CD4-positive, alpha-beta memory T cell (primary cell): ENCODE measurements at regions not wholly inside any gene's neighbourhood (a gene's known extent, or its start where the extent isn't known, plus 50 kb on each side); places are given as distances from the start of the nearest gene placed in this dataset.
"Not testable (repeated sequence)": the region's sequence is repeated elsewhere in the genome, so short reads cannot be mapped to it uniquely, and the experiment has no call there.

Experiments used
- CTCF ChIA-PET: fragments of 350-600 bp; sonication (Branson Sonifier 250); formaldehyde crosslinking; loops from one replicate; lab custom pipeline; 2021; ENCODE audit warnings: inconsistent platforms; ENCODE audit not compliant: partially characterized antibody; lab: Charles Lee
- POLR2A ChIA-PET: fragments of 350-600 bp; sonication (Branson Sonifier 250); formaldehyde crosslinking; loops from one replicate; lab custom pipeline; 2021; ENCODE audit not compliant: partially characterized antibody; lab: Charles Lee
- DNase-seq, 5 donors: peaks; one replicate each; pipeline versions ENCODE4 v3.0.0 to v3.0.0-alpha.2; 2020 to 2022; ENCODE audit warnings: mixed read lengths in 1 of 5
- H3K27ac ChIP-seq: one replicate; pipeline ENCODE4 v1.7.0; 2013; ENCODE audit warnings: low read depth, low read length
- H3K27me3 ChIP-seq: 2 replicates; pipeline ENCODE4 v1.7.0; 2013; ENCODE audit warnings: mild to moderate bottlenecking, low read length, moderate library complexity; ENCODE audit not compliant: insufficient read depth
- H3K36me3 ChIP-seq: 2 replicates; pipeline ENCODE4 v1.7.0; 2013; ENCODE audit warnings: mild to moderate bottlenecking, low read length, moderate library complexity; ENCODE audit not compliant: insufficient read depth
- H3K4me1 ChIP-seq: 2 replicates; pipeline ENCODE4 v1.7.0; 2013; ENCODE audit warnings: mild to moderate bottlenecking, low read length, moderate library complexity; ENCODE audit not compliant: insufficient read depth
- H3K4me3 ChIP-seq, 2 donors: one replicate each; pipeline ENCODE4 v1.7.0; 2013; ENCODE audit warnings: low read length in 2 of 2, mild to moderate bottlenecking in 1 of 2
- H3K9me3 ChIP-seq, 2 donors: one replicate each; pipeline ENCODE4 v1.7.0; 2013; ENCODE audit warnings: low read length in 2 of 2, control low read depth in 1 of 2; ENCODE audit not compliant: control insufficient read depth in 1 of 2
- H3K27ac Mint-ChIP-seq, 7 donors: one replicate each; pipeline ENCODE4 v1.8.0; 2020 to 2021; ENCODE audit warnings: mixed read lengths in 7 of 7, mild to moderate bottlenecking in 6 of 7, inconsistent platforms in 3 of 7, moderate library complexity in 3 of 7
- H3K27me3 Mint-ChIP-seq, 2 donors: one replicate each; pipeline ENCODE4 v1.8.0; 2020 to 2021; ENCODE audit warnings: mixed read lengths in 2 of 2
- H3K36me3 Mint-ChIP-seq, 2 donors: one replicate each; pipeline ENCODE4 v1.8.0; 2020 to 2021; ENCODE audit warnings: mixed read lengths in 2 of 2, inconsistent platforms in 1 of 2, mild to moderate bottlenecking in 1 of 2
- H3K4me1 Mint-ChIP-seq, 4 donors: one replicate each; pipeline ENCODE4 v1.8.0; 2020 to 2021; ENCODE audit warnings: mixed read lengths in 4 of 4, mild to moderate bottlenecking in 1 of 4
- H3K4me3 Mint-ChIP-seq, 8 donors: one replicate each; pipeline ENCODE4 v1.8.0; 2020 to 2021; ENCODE audit warnings: mixed read lengths in 8 of 8, mild to moderate bottlenecking in 7 of 8, moderate library complexity in 6 of 8, inconsistent platforms in 3 of 8
- H3K9me3 Mint-ChIP-seq, 8 donors: one replicate each; pipeline ENCODE4 v1.8.0; 2020 to 2021; ENCODE audit warnings: mixed read lengths in 8 of 8, mild to moderate bottlenecking in 5 of 8, inconsistent platforms in 3 of 8, moderate library complexity in 1 of 8
- intact Hi-C: fragments of 100-400 bp; cut with micrococcal nuclease; formaldehyde crosslinking; loops from one replicate; pipeline ENCODE4 v1.15.1; 2023

DNA sequence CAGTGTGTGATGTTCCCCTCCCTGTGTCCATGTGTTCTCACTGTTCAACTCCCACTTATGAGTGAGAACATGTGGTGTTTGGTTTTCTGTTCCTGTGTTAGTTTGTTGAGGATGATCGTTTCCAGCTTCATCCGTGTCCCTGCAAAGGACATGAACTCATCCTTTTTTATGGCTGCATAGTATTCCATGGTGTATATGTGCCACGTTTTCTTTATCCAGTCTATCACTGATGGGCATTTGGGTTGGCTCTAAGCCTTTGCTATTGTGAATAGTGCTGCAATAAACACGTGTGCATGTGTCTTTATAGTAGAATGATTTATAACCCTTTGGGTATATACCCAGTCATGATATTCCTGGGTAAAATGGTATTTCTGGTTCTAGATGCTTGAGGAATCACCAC is 316.6 kb upstream of the KCNMB2 start:
- H3K4me1 ChIP-seq, intact Hi-C loops, H3K4me1 Mint-ChIP-seq, H3K36me3 ChIP-seq, H3K27ac ChIP-seq, H3K36me3 Mint-ChIP-seq, POLR2A ChIA-PET, H3K9me3 Mint-ChIP-seq, CTCF ChIA-PET, H3K4me3 ChIP-seq, DNase-seq, H3K9me3 ChIP-seq, H3K27me3 ChIP-seq, H3K27ac Mint-ChIP-seq, H3K4me3 Mint-ChIP-seq: not testable (repeated sequence)
- H3K27me3 Mint-ChIP-seq: peaks cover 2 to 12% of the 10 kb centered on the region in 2 donors

DNA sequence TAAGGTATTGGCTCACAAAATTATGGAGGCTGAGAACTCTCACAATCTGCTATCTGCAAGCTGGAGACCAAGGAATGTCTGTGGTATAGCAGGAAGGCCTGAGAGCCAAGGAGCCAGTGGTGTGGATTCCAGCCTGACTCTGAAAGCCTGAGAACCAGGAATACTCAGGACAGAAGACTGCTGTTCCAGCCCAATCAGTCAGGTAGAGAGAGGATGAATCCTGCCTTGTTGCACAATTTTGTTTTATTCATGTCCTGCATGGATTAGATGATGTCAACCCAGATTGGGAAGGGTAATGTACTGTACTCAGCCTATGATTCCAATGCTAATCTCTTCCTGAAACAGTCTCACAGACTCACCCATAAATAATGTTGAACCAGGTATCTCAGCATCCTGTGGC is 312.4 kb upstream of the KCNMB2 start:
- no peak overlapping the region for H3K27ac Mint-ChIP-seq
- Histone ChIP-seq H3K27ac (no peak overlapping the region), H3K27me3 (no peaks in the 10 kb centered on the region), H3K9me3 (no peaks in the 10 kb centered on the region), H3K4me3 (no peak overlapping the region), H3K36me3 (no peaks in the 10 kb centered on the region), H3K4me1 (no peaks in the 10 kb centered on the region)
- H3K4me1 Mint-ChIP-seq: no peaks in the 10 kb centered on the region
- H3K27me3 Mint-ChIP-seq: peaks cover 4 to 12% of the 10 kb centered on the region in 2 donors
- CTCF ChIA-PET: no interaction called here
- POLR2A ChIA-PET: no interaction called here
- no peak overlapping the region for H3K4me3 Mint-ChIP-seq
- intact Hi-C loops: no loop called here
- no peaks in the 10 kb centered on the region for H3K36me3 Mint-ChIP-seq
- DNase-seq: no peak
- H3K9me3 Mint-ChIP-seq: peaks cover 0 to 8% (median under 1%) of the 10 kb centered on the region in 8 donors

DNA sequence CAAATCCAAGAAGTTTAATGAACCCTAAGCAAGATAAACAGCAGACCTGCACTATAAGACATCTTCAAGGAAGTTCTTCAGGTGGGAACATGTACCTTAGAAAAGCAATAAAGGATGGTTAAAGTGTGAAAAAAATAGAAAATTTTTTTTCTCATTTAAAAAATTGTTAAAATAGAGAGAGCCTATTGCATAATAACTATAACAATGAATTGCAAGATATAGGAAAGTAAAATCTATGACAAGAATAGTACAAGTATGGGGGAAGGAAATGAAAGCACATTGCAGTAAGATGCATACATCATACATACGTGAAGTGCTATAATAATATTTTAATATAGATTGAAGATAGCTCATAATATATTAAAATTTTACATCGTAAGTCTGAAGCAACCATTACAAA is 310.1 kb upstream of the KCNMB2 start:
- Histone ChIP-seq H3K27ac (no peak overlapping the region), H3K27me3 (no peaks in the 10 kb centered on the region), H3K9me3 (no peaks in the 10 kb centered on the region), H3K36me3 (no peaks in the 10 kb centered on the region), H3K4me3 (no peak overlapping the region), H3K4me1 (no peaks in the 10 kb centered on the region)
- Mint-ChIP-seq H3K27ac (no peak overlapping the region), H3K27me3 (peaks cover 5 to 6% of the 10 kb centered on the region in 2 donors), H3K9me3 (peaks cover 0 to 4% (median 2%) of the 10 kb centered on the region in 8 donors), H3K36me3 (no peaks in the 10 kb centered on the region), H3K4me3 (no peak overlapping the region), H3K4me1 (no peaks in the 10 kb centered on the region)
- POLR2A ChIA-PET: no interaction called here
- CTCF ChIA-PET: no interaction called here
- DNase-seq: no peak
- intact Hi-C loops: no loop called here

DNA sequence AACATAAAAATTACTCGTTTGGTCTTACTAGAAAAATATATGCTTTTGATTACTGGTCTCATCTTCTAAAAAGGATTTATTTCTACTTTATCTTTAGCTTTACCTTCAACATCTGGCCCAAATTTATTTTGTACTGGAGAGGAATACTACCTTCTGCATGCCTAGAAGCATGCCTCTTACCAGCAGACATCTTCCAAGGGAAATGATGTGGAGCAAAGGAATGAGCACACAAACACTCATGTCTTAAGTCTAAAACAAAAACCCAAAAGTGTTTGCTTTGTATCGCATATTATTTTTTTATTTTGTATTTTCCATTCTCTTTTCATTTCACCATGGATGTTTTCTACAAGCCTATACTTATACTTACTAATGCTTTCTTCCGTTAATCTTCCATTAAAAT is 304.6 kb upstream of the KCNMB2 start:
- no peaks in the 10 kb centered on the region for H3K4me1 Mint-ChIP-seq
- POLR2A ChIA-PET: no interaction called here
- H3K36me3 Mint-ChIP-seq: no peaks in the 10 kb centered on the region
- no peaks in the 10 kb centered on the region for H3K4me1 ChIP-seq
- H3K36me3 ChIP-seq: no peaks in the 10 kb centered on the region
- no peak overlapping the region for H3K4me3 Mint-ChIP-seq
- peaks cover 0 to 4% of the 10 kb centered on the region in 2 donors for H3K27me3 Mint-ChIP-seq
- H3K9me3 ChIP-seq: no peaks in the 10 kb centered on the region
- H3K9me3 Mint-ChIP-seq: peaks cover 0 to 4% (median 0%) of the 10 kb centered on the region in 8 donors
- intact Hi-C loops: no loop called here
- no peak overlapping the region for H3K27ac ChIP-seq
- no peak overlapping the region for H3K27ac Mint-ChIP-seq
- DNase-seq: no peak
- CTCF ChIA-PET: no interaction called here
- no peaks in the 10 kb centered on the region for H3K27me3 ChIP-seq
- H3K4me3 ChIP-seq: no peak overlapping the region

DNA sequence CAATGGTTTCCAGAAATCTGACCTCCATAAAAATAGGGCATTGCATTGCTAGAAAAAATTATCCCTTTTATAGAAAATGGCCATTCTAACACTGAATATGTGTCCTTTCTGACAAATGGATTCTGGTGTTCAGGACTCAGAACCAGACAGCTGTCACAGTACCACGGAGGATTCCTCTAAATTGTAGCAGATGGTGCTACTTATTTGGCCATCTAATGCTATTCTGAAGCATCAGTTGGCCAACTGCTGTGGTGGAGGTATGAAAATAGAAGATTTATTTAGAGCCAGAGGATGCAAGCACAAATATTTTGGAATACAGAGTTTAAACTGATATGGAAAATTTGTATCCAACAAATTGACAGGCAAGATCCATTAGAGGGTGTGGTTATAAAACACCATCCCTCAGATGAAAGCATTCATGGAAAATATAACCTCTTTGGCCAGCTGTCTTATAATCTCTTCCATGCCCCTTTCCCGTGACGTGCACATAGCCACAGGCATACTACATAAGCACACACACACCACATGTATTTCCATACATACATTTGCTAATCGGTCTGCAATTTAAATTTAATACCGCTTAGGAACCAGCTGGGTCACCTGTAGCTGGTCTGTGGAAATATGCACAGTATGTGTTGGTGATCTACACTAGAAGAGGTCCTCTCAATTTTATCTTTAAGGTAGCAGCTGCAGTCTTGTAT is 302.7 kb upstream of the KCNMB2 start:
- H3K4me3 Mint-ChIP-seq: no peak overlapping the region
- H3K27me3 Mint-ChIP-seq: peaks cover 4% of the 10 kb centered on the region in 2 donors
- H3K36me3 Mint-ChIP-seq: no peaks in the 10 kb centered on the region
- Histone ChIP-seq H3K27ac (no peak overlapping the region), H3K4me1 (no peaks in the 10 kb centered on the region), H3K27me3 (no peaks in the 10 kb centered on the region), H3K4me3 (no peak overlapping the region), H3K36me3 (no peaks in the 10 kb centered on the region), H3K9me3 (no peaks in the 10 kb centered on the region)
- intact Hi-C loops: no loop called here
- CTCF ChIA-PET: no interaction called here
- no peak for DNase-seq
- peaks cover 0 to 4% (median 0%) of the 10 kb centered on the region in 8 donors for H3K9me3 Mint-ChIP-seq
- POLR2A ChIA-PET: no interaction called here
- H3K27ac Mint-ChIP-seq: no peak overlapping the region
- no peaks in the 10 kb centered on the region for H3K4me1 Mint-ChIP-seq

DNA sequence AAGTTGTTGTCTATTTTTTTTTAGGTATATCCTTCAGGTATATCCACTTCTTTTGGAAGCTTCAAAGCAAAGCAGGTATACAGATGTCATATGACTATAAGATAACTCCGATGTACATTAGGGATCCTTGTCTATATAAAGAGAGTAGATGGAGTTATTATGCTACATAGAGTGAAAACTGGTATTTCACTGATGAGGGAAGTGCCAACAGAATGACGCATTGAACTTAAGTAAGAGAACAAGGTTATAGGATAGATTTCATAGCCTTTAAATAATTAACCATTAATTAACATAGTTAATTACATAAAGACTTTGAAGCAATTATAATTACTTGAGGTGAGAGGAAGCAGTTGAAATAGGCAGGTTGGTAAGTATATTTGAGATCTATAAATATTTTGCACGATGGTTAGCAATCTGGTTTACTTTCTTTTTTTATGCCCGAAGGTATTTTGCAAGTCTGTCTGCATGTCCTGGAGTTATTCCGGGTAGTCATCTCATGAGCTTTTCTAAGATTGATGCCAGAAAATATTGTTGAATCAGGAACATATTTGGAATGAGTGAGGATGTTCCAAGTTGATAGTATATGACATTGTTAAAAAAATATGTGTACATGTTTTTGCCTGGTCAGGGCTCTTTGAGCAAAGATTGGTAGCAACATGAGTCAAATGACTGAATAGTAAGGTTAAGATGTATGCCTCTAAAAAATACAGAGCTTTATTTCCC is 299.5 kb upstream of the KCNMB2 start:
- H3K27me3 ChIP-seq: no peaks in the 10 kb centered on the region
- no peaks in the 10 kb centered on the region for H3K4me1 Mint-ChIP-seq
- H3K36me3 Mint-ChIP-seq: no peaks in the 10 kb centered on the region
- POLR2A ChIA-PET: no interaction called here
- H3K36me3 ChIP-seq: no peaks in the 10 kb centered on the region
- intact Hi-C loops: no loop called here
- DNase-seq: no peak
- H3K27me3 Mint-ChIP-seq: peaks cover 0 to 4% of the 10 kb centered on the region in 2 donors
- no peak overlapping the region for H3K4me3 ChIP-seq
- no peak overlapping the region for H3K27ac ChIP-seq
- H3K27ac Mint-ChIP-seq: no peak overlapping the region
- CTCF ChIA-PET: no interaction called here
- H3K4me3 Mint-ChIP-seq: no peak overlapping the region
- H3K9me3 ChIP-seq: no peaks in the 10 kb centered on the region
- H3K9me3 Mint-ChIP-seq: peaks cover 0 to 6% (median under 1%) of the 10 kb centered on the region in 8 donors
- H3K4me1 ChIP-seq: no peaks in the 10 kb centered on the region

DNA sequence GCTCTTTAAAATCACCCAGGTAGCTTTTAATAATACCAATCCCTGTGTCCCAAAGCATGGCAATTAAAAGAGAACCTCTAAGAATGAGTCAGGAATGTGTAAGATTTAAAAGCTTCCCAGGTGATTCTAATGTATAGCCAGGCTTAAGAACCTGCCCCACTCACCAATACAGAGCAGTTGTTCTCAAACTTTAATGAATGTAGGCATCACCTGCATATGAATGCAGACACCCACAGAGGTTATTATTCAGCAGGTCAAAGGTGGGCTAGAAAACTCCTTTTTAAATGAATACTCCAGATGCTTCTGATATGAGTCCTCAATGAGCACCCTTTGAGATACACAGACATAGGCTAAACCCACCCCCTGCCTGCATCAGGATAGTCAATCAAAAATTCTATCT is 298.1 kb upstream of the KCNMB2 start:
- Mint-ChIP-seq H3K9me3 (peaks cover 0 to 6% (median under 1%) of the 10 kb centered on the region in 8 donors), H3K27me3 (peaks cover 0 to 4% of the 10 kb centered on the region in 2 donors)

More for the DNA sequence above, 298.1 kb upstream of the KCNMB2 start:
- Mint-ChIP-seq H3K36me3 (no peaks in the 10 kb centered on the region), H3K4me1 (no peaks in the 10 kb centered on the region), H3K27ac (no peak overlapping the region), H3K4me3 (no peak overlapping the region)
- Histone ChIP-seq H3K9me3 (no peaks in the 10 kb centered on the region), H3K27ac (no peak overlapping the region), H3K4me1 (no peaks in the 10 kb centered on the region), H3K36me3 (no peaks in the 10 kb centered on the region), H3K4me3 (no peak overlapping the region), H3K27me3 (no peaks in the 10 kb centered on the region)
- DNase-seq: no peak
- ChIA-PET POLR2A (no interaction called here), CTCF (interaction anchor here (0.6 kb wide), 1 partner anchor 1477 kb away, joined by 4 read pairs; no protein-coding TSS in a partner anchor)
- intact Hi-C loops: no loop called here
